ENCODE measurements at regions not wholly inside any gene's neighbourhood (a gene's known extent, or its start where the extent isn't known, plus 50 kb on each side); places are given as distances from the start of the nearest gene placed in this dataset.
"Not testable (repeated sequence)": the region's sequence is repeated elsewhere in the genome, so short reads cannot be mapped to it uniquely, and the experiment has no call there.

DNA sequence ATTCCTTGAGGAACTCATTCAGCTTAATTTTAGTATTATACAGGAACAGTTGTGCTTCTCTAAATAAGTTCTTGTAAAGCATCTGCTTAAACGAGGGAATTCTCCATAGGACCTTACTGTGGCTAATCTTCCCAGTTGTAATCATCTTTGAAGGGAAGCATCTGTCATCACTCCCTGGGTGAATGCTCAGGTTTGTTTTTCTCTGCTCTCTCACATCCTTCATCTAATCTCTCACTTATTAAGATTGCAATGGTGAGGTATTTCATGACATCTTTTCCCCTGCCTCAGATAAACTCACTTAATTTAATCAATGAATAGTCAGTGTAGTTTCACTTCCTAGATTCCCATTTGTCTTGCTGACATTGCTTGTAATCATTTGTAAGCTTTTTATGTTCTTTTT, 121.8 kb upstream of the ADAMTS3 start:
- H3K27me3 ChIP-seq (ENCODE audit: insufficient read depth, insufficient read length), result no peaks in the 10 kb centered on the region
- H3K9ac ChIP-seq (ENCODE audit: insufficient read length, low read depth), result no peak overlapping the region
- no peaks in the 10 kb centered on the region for H3K36me3 ChIP-seq (ENCODE audit: insufficient read depth, insufficient read length, low read length)
- TF ChIP-seq YY1 (IDR thresholded peaks at IDR 0.05; ENCODE audit: insufficient read depth, insufficient read length) (no peak), SUZ12 (IDR thresholded peaks at IDR 0.05; ENCODE audit: extremely low read depth, insufficient read depth, insufficient read length) (no peak), ZNF274 (IDR thresholded peaks at IDR 0.05; ENCODE audit: low read depth, low read length) (no peak)
- H3K9me3 ChIP-seq (ENCODE audit: insufficient read depth, low read length), result no peaks in the 10 kb centered on the region
- no peak overlapping the region for H3K4me3 ChIP-seq (ENCODE audit: insufficient read length, low read depth)
- no peaks in the 10 kb centered on the region for H3K4me1 ChIP-seq (ENCODE audit: insufficient read depth, insufficient read length)
- DNase-seq (ENCODE audit: low read depth, low spot score), result no peak

DNA sequence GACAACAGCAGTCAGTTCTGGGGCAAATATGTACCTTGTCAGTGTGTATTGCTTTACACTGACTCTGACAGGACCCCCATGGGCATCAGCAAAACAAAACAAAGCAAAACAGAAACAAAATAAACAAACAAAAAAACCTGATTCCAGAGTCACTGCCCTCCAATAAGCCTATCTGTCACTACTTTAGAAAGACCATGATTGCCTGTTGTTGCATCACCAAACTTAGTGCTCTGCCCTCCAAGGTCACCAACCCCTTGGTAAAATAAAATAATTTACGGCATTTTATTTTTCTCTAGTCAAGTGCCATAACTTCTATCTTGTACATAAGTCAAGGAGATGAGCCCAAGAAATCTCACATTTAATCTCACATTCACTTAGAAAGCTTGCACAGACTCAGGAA, 120.9 kb upstream of the ADAMTS3 start:
- Histone ChIP-seq H3K4me3 (ENCODE audit: insufficient read length, low read depth) (no peak overlapping the region), H3K9ac (ENCODE audit: insufficient read length, low read depth) (no peak overlapping the region)
- no peak for DNase-seq (ENCODE audit: low read depth, low spot score)

GRCh38 chr4:72686390-72686789, 117.4 kb upstream of the ADAMTS3 start:
- not testable (repeated sequence) for H3K9ac ChIP-seq (ENCODE audit: insufficient read length, low read depth); DNase-seq (ENCODE audit: low read depth, low spot score); H3K36me3 ChIP-seq (ENCODE audit: insufficient read depth, insufficient read length, low read length); H3K4me3 ChIP-seq (ENCODE audit: insufficient read length, low read depth); H3K4me1 ChIP-seq (ENCODE audit: insufficient read depth, insufficient read length); H3K27me3 ChIP-seq (ENCODE audit: insufficient read depth, insufficient read length); H3K9me3 ChIP-seq (ENCODE audit: insufficient read depth, low read length)

More for the DNA sequence above, 120.9 kb upstream of the ADAMTS3 start:
- no peaks in the 10 kb centered on the region for H3K4me1 ChIP-seq (ENCODE audit: insufficient read depth, insufficient read length)
- H3K9me3 ChIP-seq (ENCODE audit: insufficient read depth, low read length), result no peaks in the 10 kb centered on the region
- no peaks in the 10 kb centered on the region for H3K36me3 ChIP-seq (ENCODE audit: insufficient read depth, insufficient read length, low read length)
- H3K27me3 ChIP-seq (ENCODE audit: insufficient read depth, insufficient read length), result no peaks in the 10 kb centered on the region
- TF ChIP-seq YY1 (IDR thresholded peaks at IDR 0.05; ENCODE audit: insufficient read depth, insufficient read length) (no peak), ZNF274 (IDR thresholded peaks at IDR 0.05; ENCODE audit: low read depth, low read length) (no peak), SUZ12 (IDR thresholded peaks at IDR 0.05; ENCODE audit: extremely low read depth, insufficient read depth, insufficient read length) (no peak)

GRCh38 chr4:72679666-72680065, 110.6 kb upstream of the ADAMTS3 start:
- Histone ChIP-seq H3K4me1 (ENCODE audit: insufficient read depth, insufficient read length) (no peaks in the 10 kb centered on the region), H3K27me3 (ENCODE audit: insufficient read depth, insufficient read length) (no peaks in the 10 kb centered on the region), H3K9me3 (ENCODE audit: insufficient read depth, low read length) (no peaks in the 10 kb centered on the region), H3K4me3 (ENCODE audit: insufficient read length, low read depth) (no peak overlapping the region), H3K9ac (ENCODE audit: insufficient read length, low read depth) (no peak overlapping the region), H3K36me3 (ENCODE audit: insufficient read depth, insufficient read length, low read length) (no peaks in the 10 kb centered on the region)
- TF ChIP-seq YY1 (IDR thresholded peaks at IDR 0.05; ENCODE audit: insufficient read depth, insufficient read length) (no peak), ZNF274 (IDR thresholded peaks at IDR 0.05; ENCODE audit: low read depth, low read length) (no peak), SUZ12 (IDR thresholded peaks at IDR 0.05; ENCODE audit: extremely low read depth, insufficient read depth, insufficient read length) (no peak)
- DNase-seq (ENCODE audit: low read depth, low spot score), result no peak

DNA sequence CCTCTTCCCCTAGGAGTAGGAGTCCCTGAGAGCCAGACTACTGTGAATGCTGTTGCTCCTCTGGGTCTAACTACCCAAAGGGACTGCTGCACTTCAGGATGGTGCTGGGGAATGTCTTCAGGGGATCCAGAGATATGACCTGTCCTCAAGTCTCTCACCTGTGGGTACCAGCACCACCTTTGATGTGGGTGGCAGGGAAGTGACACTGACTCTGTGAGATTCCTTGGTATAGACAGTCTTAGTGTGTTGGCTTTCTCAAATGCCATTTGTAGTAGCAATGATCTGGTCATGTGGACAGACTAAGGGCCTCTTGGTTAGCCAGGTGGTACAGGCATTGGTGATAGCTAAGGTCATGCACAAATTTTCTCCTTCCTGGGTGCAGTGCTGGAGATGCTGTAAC, 108.9 kb upstream of the ADAMTS3 start:
- TF ChIP-seq SUZ12 (IDR thresholded peaks at IDR 0.05; ENCODE audit: extremely low read depth, insufficient read depth, insufficient read length) (no peak), ZNF274 (IDR thresholded peaks at IDR 0.05; ENCODE audit: low read depth, low read length) (no peak), YY1 (IDR thresholded peaks at IDR 0.05; ENCODE audit: insufficient read depth, insufficient read length) (no peak)
- no peak for DNase-seq (ENCODE audit: low read depth, low spot score)
- Histone ChIP-seq H3K4me1 (ENCODE audit: insufficient read depth, insufficient read length) (no peaks in the 10 kb centered on the region), H3K9ac (ENCODE audit: insufficient read length, low read depth) (no peak overlapping the region), H3K4me3 (ENCODE audit: insufficient read length, low read depth) (no peak overlapping the region), H3K36me3 (ENCODE audit: insufficient read depth, insufficient read length, low read length) (no peaks in the 10 kb centered on the region), H3K27me3 (ENCODE audit: insufficient read depth, insufficient read length) (no peaks in the 10 kb centered on the region), H3K9me3 (ENCODE audit: insufficient read depth, low read length) (no peaks in the 10 kb centered on the region)

GRCh38 chr4:72677265-72677664, 108.2 kb upstream of the ADAMTS3 start:
- TF ChIP-seq YY1 (IDR thresholded peaks at IDR 0.05; ENCODE audit: insufficient read depth, insufficient read length) (no peak), SUZ12 (IDR thresholded peaks at IDR 0.05; ENCODE audit: extremely low read depth, insufficient read depth, insufficient read length) (no peak), ZNF274 (IDR thresholded peaks at IDR 0.05; ENCODE audit: low read depth, low read length) (no peak)
- H3K36me3 ChIP-seq (ENCODE audit: insufficient read depth, insufficient read length, low read length), result no peaks in the 10 kb centered on the region
- H3K9ac ChIP-seq (ENCODE audit: insufficient read length, low read depth), result no peak overlapping the region
- no peak overlapping the region for H3K4me3 ChIP-seq (ENCODE audit: insufficient read length, low read depth)
- H3K9me3 ChIP-seq (ENCODE audit: insufficient read depth, low read length), result no peaks in the 10 kb centered on the region
- no peak for DNase-seq (ENCODE audit: low read depth, low spot score)
- no peaks in the 10 kb centered on the region for H3K4me1 ChIP-seq (ENCODE audit: insufficient read depth, insufficient read length)
- H3K27me3 ChIP-seq (ENCODE audit: insufficient read depth, insufficient read length), result no peaks in the 10 kb centered on the region

DNA sequence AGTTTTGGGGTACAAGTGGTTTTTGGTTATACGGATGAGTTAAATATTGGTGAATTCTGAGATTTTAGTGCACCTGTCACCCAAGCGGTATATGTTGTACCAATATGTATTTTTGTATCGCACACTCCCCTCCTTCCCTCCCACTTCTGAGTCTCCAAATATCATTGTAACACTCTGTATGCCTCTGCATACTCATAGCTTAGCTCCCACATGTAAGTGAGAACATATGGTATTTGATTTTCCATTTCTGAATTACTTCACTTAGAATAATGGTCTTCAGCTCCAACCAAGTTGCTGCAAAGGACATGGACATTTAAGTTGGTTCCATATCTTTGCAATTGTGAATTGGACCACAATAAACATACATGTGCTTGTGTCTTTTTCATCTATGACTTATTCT, 103.0 kb upstream of the ADAMTS3 start:
- H3K27me3 ChIP-seq (ENCODE audit: insufficient read depth, insufficient read length), result no peaks in the 10 kb centered on the region
- no peaks in the 10 kb centered on the region for H3K4me1 ChIP-seq (ENCODE audit: insufficient read depth, insufficient read length)
- DNase-seq (ENCODE audit: low read depth, low spot score), result no peak
- H3K9ac ChIP-seq (ENCODE audit: insufficient read length, low read depth), result no peak overlapping the region
- H3K9me3 ChIP-seq (ENCODE audit: insufficient read depth, low read length), result no peaks in the 10 kb centered on the region
- H3K4me3 ChIP-seq (ENCODE audit: insufficient read length, low read depth), result no peak overlapping the region
- TF ChIP-seq SUZ12 (IDR thresholded peaks at IDR 0.05; ENCODE audit: extremely low read depth, insufficient read depth, insufficient read length), result no peak
- no peak for TF ChIP-seq ZNF274 (IDR thresholded peaks at IDR 0.05; ENCODE audit: low read depth, low read length)
- no peak for TF ChIP-seq YY1 (IDR thresholded peaks at IDR 0.05; ENCODE audit: insufficient read depth, insufficient read length)
- no peaks in the 10 kb centered on the region for H3K36me3 ChIP-seq (ENCODE audit: insufficient read depth, insufficient read length, low read length)

DNA sequence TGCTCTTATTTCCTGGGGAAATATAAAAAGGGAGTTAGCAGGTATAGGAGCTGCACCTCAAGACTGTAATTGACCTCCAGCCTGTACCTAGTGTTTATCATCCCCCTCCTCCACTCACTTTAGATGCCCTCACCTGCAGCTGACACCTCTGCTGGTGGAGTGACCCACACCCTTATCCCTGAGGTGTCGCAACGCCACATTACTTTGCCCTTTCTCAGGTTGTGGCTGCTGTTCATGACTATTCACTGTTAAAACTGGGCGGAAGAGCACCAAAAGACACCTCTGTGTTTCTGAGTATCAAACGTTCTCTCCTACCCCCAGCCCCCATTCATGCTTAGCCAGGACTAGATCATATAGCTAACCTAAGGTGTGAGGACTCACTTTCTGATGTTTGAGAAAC, 101.5 kb upstream of the ADAMTS3 start:
- no peak for TF ChIP-seq ZNF274 (IDR thresholded peaks at IDR 0.05; ENCODE audit: low read depth, low read length)
- TF ChIP-seq YY1 (IDR thresholded peaks at IDR 0.05; ENCODE audit: insufficient read depth, insufficient read length), result no peak
- no peak for TF ChIP-seq SUZ12 (IDR thresholded peaks at IDR 0.05; ENCODE audit: extremely low read depth, insufficient read depth, insufficient read length)
- no peaks in the 10 kb centered on the region for H3K27me3 ChIP-seq (ENCODE audit: insufficient read depth, insufficient read length)
- H3K36me3 ChIP-seq (ENCODE audit: insufficient read depth, insufficient read length, low read length), result no peaks in the 10 kb centered on the region
- H3K9me3 ChIP-seq (ENCODE audit: insufficient read depth, low read length), result no peaks in the 10 kb centered on the region
- no peak overlapping the region for H3K4me3 ChIP-seq (ENCODE audit: insufficient read length, low read depth)
- DNase-seq (ENCODE audit: low read depth, low spot score), result no peak
- H3K4me1 ChIP-seq (ENCODE audit: insufficient read depth, insufficient read length), result no peaks in the 10 kb centered on the region
- no peak overlapping the region for H3K9ac ChIP-seq (ENCODE audit: insufficient read length, low read depth)
